ENCODE measurements at regions not wholly inside any gene's neighbourhood (a gene's known extent, or its start where the extent isn't known, plus 50 kb on each side); places are given as distances from the start of the nearest gene placed in this dataset.
A peak's percentile ranks its signal among the peaks of the same experiment; 100 is the strongest.

- POLR2A ChIA-PET = no interaction called here
These were observed 270.4 kb upstream of the B3GALT2 start for GRCh38 chr1:193456811-193457280.

GRCh38 chr1:193451606-193452005, 265.2 kb upstream of the B3GALT2 start:
- Mint-ChIP-seq H3K27ac (no peak overlapping the region), H3K4me1 (ENCODE audit: low read depth) (peaks cover 26% of the 10 kb centered on the region), H3K4me3 (no peak overlapping the region), H3K27me3 (no peaks in the 10 kb centered on the region), H3K36me3 (ENCODE audit: low read depth) (peaks cover 4% of the 10 kb centered on the region), H3K9me3 (no peaks in the 10 kb centered on the region)
- intact Hi-C loops (cut with micrococcal nuclease) = no loop called here
- DNase-seq (no peak), ATAC-seq (no peak)
- ChIA-PET POLR2A (no interaction called here), CTCF (no interaction called here)
- no peak for TF ChIP-seq CTCF (IDR thresholded peaks at IDR 0.05)

More at GRCh38 chr1:193456811-193457280, 270.4 kb upstream of the B3GALT2 start:
- Mint-ChIP-seq H3K27me3 (no peaks in the 10 kb centered on the region), H3K4me1 (ENCODE audit: low read depth) (peaks cover 19% of the 10 kb centered on the region), H3K9me3 (no peaks in the 10 kb centered on the region), H3K27ac (no peak overlapping the region), H3K4me3 (no peak overlapping the region), H3K36me3 (ENCODE audit: low read depth) (no peaks in the 10 kb centered on the region)
- TF ChIP-seq CTCF (IDR thresholded peaks at IDR 0.05) = no peak
- DNase-seq = no peak
- CTCF ChIA-PET = no interaction called here
- ATAC-seq = no peak
- intact Hi-C loops (cut with micrococcal nuclease) = no loop called here

GRCh38 chr1:193451001-193451400, 264.6 kb upstream of the B3GALT2 start:
- no peak overlapping the region for H3K27ac Mint-ChIP-seq
- CTCF ChIA-PET = no interaction called here
- peaks cover 4% of the 10 kb centered on the region for H3K36me3 Mint-ChIP-seq (ENCODE audit: low read depth)
- no peak overlapping the region for H3K4me3 Mint-ChIP-seq
- POLR2A ChIA-PET = no interaction called here
- no peak for DNase-seq
- TF ChIP-seq CTCF (IDR thresholded peaks at IDR 0.05) = no peak
- H3K4me1 Mint-ChIP-seq (ENCODE audit: low read depth) = peaks cover 26% of the 10 kb centered on the region
- no peak for ATAC-seq
- no peaks in the 10 kb centered on the region for H3K9me3 Mint-ChIP-seq
- no peaks in the 10 kb centered on the region for H3K27me3 Mint-ChIP-seq
- intact Hi-C loops (cut with micrococcal nuclease) = no loop called here

GRCh38 chr1:193448682-193449461, 262.5 kb upstream of the B3GALT2 start:
- peaks cover 26% of the 10 kb centered on the region for H3K4me1 Mint-ChIP-seq (ENCODE audit: low read depth)
- POLR2A ChIA-PET = no interaction called here
- intact Hi-C loops (cut with micrococcal nuclease) = no loop called here

More at GRCh38 chr1:193448682-193449461, 262.5 kb upstream of the B3GALT2 start:
- TF ChIP-seq CTCF (IDR thresholded peaks at IDR 0.05) = no peak
- Mint-ChIP-seq H3K27me3 (no peaks in the 10 kb centered on the region), H3K27ac (peak overlapping the region; percentile 93), H3K9me3 (no peaks in the 10 kb centered on the region), H3K4me3 (peak overlapping the region; percentile 3), H3K36me3 (ENCODE audit: low read depth) (peaks cover 4% of the 10 kb centered on the region)
- DNase-seq = peak; percentile 55
- CTCF ChIA-PET = interaction anchor here (0.5 kb wide), 1 partner anchor 173 kb away, joined by 3 read pairs; no protein-coding TSS in a partner anchor
- peak; percentile 95 for ATAC-seq
